ENCODE measurements at regions not wholly inside any gene's neighbourhood (a gene's known extent, or its start where the extent isn't known, plus 50 kb on each side); places are given as distances from the start of the nearest gene placed in this dataset.
A peak's percentile ranks its signal among the peaks of the same experiment; 100 is the strongest.

- Histone ChIP-seq H3K4me1 (replicated peaks) (peaks cover 7% of the 10 kb centered on the region), H3K27me3 (replicated peaks) (0 out of 2 replicates have a peak, but pooled peaks cover 7% of the 10 kb centered on the region), H3K27ac (no peak overlapping the region), H3K9me3 (replicated peaks) (no peaks in the 10 kb centered on the region), H3K36me3 (no peaks in the 10 kb centered on the region), H3K4me3 (no peak overlapping the region)
- DNase-seq (ENCODE audit: low read depth in 1 of 2, low spot score in 2 of 2) = peak; percentile 47 to 73
Observed at GRCh38 chr5:174317256-174317894, 271.9 kb downstream of the NSG2 start.

- no peaks in the 10 kb centered on the region for H3K9me3 ChIP-seq (replicated peaks)
- no peaks in the 10 kb centered on the region for H3K36me3 ChIP-seq
- H3K27ac ChIP-seq = no peak overlapping the region
- H3K4me1 ChIP-seq (replicated peaks) = peaks cover 7% of the 10 kb centered on the region
- no peak for DNase-seq (ENCODE audit: low read depth in 1 of 2, low spot score in 2 of 2)
- H3K27me3 ChIP-seq (replicated peaks) = 0 out of 2 replicates have a peak, but pooled peaks cover 7% of the 10 kb centered on the region
- no peak overlapping the region for H3K4me3 ChIP-seq
Observed at GRCh38 chr5:174318578-174318977, 273.1 kb downstream of the NSG2 start.

GRCh38 chr5:174319551-174319950 lies 274.0 kb downstream of the NSG2 start:
- Histone ChIP-seq H3K27me3 (replicated peaks) (0 out of 2 replicates have a peak, but pooled peaks cover 7% of the 10 kb centered on the region), H3K4me1 (replicated peaks) (peaks cover 2% of the 10 kb centered on the region), H3K4me3 (no peak overlapping the region), H3K36me3 (no peaks in the 10 kb centered on the region), H3K27ac (no peak overlapping the region), H3K9me3 (replicated peaks) (no peaks in the 10 kb centered on the region)
- no peak for DNase-seq (ENCODE audit: low read depth in 1 of 2, low spot score in 2 of 2)

GRCh38 chr5:174320051-174320450 lies 274.5 kb downstream of the NSG2 start:
- Histone ChIP-seq H3K9me3 (replicated peaks) (no peaks in the 10 kb centered on the region), H3K27me3 (replicated peaks) (peaks cover 7% of the 10 kb centered on the region; the same call in 1 of the 2 replicates), H3K36me3 (no peaks in the 10 kb centered on the region), H3K4me3 (no peak overlapping the region), H3K27ac (no peak overlapping the region), H3K4me1 (replicated peaks) (no peaks in the 10 kb centered on the region)
- no peak for DNase-seq (ENCODE audit: low read depth in 1 of 2, low spot score in 2 of 2)

- Histone ChIP-seq H3K27ac (no peak overlapping the region), H3K4me1 (replicated peaks) (no peaks in the 10 kb centered on the region), H3K4me3 (no peak overlapping the region), H3K36me3 (no peaks in the 10 kb centered on the region), H3K9me3 (replicated peaks) (no peaks in the 10 kb centered on the region), H3K27me3 (replicated peaks) (peaks cover 7% of the 10 kb centered on the region; the same call in 1 of the 2 replicates)
- DNase-seq (ENCODE audit: low read depth in 1 of 2, low spot score in 2 of 2) = no peak
Observed at GRCh38 chr5:174323878-174324281, 278.4 kb downstream of the NSG2 start.

- H3K4me3 ChIP-seq = no peak overlapping the region
- DNase-seq (ENCODE audit: low read depth in 1 of 2, low spot score in 2 of 2) = no peak
- no peak overlapping the region for H3K27ac ChIP-seq
- no peaks in the 10 kb centered on the region for H3K9me3 ChIP-seq (replicated peaks)
- H3K36me3 ChIP-seq = no peaks in the 10 kb centered on the region
- H3K27me3 ChIP-seq (replicated peaks) = peaks cover 5% of the 10 kb centered on the region; the same call in 1 of the 2 replicates
- no peaks in the 10 kb centered on the region for H3K4me1 ChIP-seq (replicated peaks)
Observed at GRCh38 chr5:174324680-174325079, 279.2 kb downstream of the NSG2 start.

- Histone ChIP-seq H3K9me3 (replicated peaks) (no peaks in the 10 kb centered on the region), H3K27ac (no peak overlapping the region), H3K4me3 (no peak overlapping the region), H3K4me1 (replicated peaks) (no peaks in the 10 kb centered on the region), H3K27me3 (replicated peaks) (peaks cover 5% of the 10 kb centered on the region; the same call in 1 of the 2 replicates), H3K36me3 (no peaks in the 10 kb centered on the region)
- DNase-seq (ENCODE audit: low read depth in 1 of 2, low spot score in 2 of 2) = no peak
Observed at GRCh38 chr5:174325431-174325830, 279.9 kb downstream of the NSG2 start.

GRCh38 chr5:174325961-174326360 lies 280.5 kb downstream of the NSG2 start:
- H3K9me3 ChIP-seq (replicated peaks) = no peaks in the 10 kb centered on the region
- H3K4me1 ChIP-seq (replicated peaks) = no peaks in the 10 kb centered on the region
- H3K27me3 ChIP-seq (replicated peaks) = peaks cover 5% of the 10 kb centered on the region; the same call in 1 of the 2 replicates
- H3K4me3 ChIP-seq = no peak overlapping the region
- no peaks in the 10 kb centered on the region for H3K36me3 ChIP-seq
- DNase-seq (ENCODE audit: low read depth in 1 of 2, low spot score in 2 of 2) = no peak
- H3K27ac ChIP-seq = no peak overlapping the region

GRCh38 chr5:174326372-174326771 lies 280.9 kb downstream of the NSG2 start:
- no peaks in the 10 kb centered on the region for H3K4me1 ChIP-seq (replicated peaks)
- no peak for DNase-seq (ENCODE audit: low read depth in 1 of 2, low spot score in 2 of 2)
- no peak overlapping the region for H3K4me3 ChIP-seq
- no peaks in the 10 kb centered on the region for H3K9me3 ChIP-seq (replicated peaks)
- H3K27me3 ChIP-seq (replicated peaks) = peaks cover 3% of the 10 kb centered on the region; the same call in 1 of the 2 replicates
- H3K27ac ChIP-seq = no peak overlapping the region
- H3K36me3 ChIP-seq = no peaks in the 10 kb centered on the region

- Histone ChIP-seq H3K9me3 (replicated peaks) (no peaks in the 10 kb centered on the region; the same call in 1 of the 2 replicates), H3K36me3 (no peaks in the 10 kb centered on the region), H3K4me3 (no peak overlapping the region), H3K4me1 (replicated peaks) (no peaks in the 10 kb centered on the region), H3K27me3 (replicated peaks) (no peaks in the 10 kb centered on the region; the same call in 1 of the 2 replicates), H3K27ac (no peak overlapping the region)
- peak; percentile 48 to 81 for DNase-seq (ENCODE audit: low read depth in 1 of 2, low spot score in 2 of 2)
Observed at GRCh38 chr5:174327317-174327864, 281.9 kb downstream of the NSG2 start.

GRCh38 chr5:174327896-174328295 lies 282.4 kb downstream of the NSG2 start:
- Histone ChIP-seq H3K4me3 (no peak overlapping the region), H3K4me1 (replicated peaks) (no peaks in the 10 kb centered on the region), H3K27ac (no peak overlapping the region), H3K36me3 (no peaks in the 10 kb centered on the region), H3K9me3 (replicated peaks) (no peaks in the 10 kb centered on the region; the same call in 1 of the 2 replicates), H3K27me3 (replicated peaks) (no peaks in the 10 kb centered on the region; the same call in 1 of the 2 replicates)
- DNase-seq (ENCODE audit: low read depth in 1 of 2, low spot score in 2 of 2) = no peak

GRCh38 chr5:174328631-174329299 lies 283.3 kb downstream of the NSG2 start:
- no peaks in the 10 kb centered on the region; the same call in 1 of the 2 replicates for H3K9me3 ChIP-seq (replicated peaks)
- H3K4me3 ChIP-seq = no peak overlapping the region
- H3K27me3 ChIP-seq (replicated peaks) = no peaks in the 10 kb centered on the region; the same call in 1 of the 2 replicates
- H3K36me3 ChIP-seq = no peaks in the 10 kb centered on the region
- H3K27ac ChIP-seq = no peak overlapping the region
- DNase-seq (ENCODE audit: low read depth in 1 of 2, low spot score in 2 of 2) = no peak
- H3K4me1 ChIP-seq (replicated peaks) = no peaks in the 10 kb centered on the region

- H3K4me3 ChIP-seq = no peak overlapping the region
- H3K27ac ChIP-seq = no peak overlapping the region
- H3K4me1 ChIP-seq (replicated peaks) = no peaks in the 10 kb centered on the region
- no peaks in the 10 kb centered on the region; the same call in 1 of the 2 replicates for H3K9me3 ChIP-seq (replicated peaks)
- no peak for DNase-seq (ENCODE audit: low read depth in 1 of 2, low spot score in 2 of 2)
- no peaks in the 10 kb centered on the region; the same call in 1 of the 2 replicates for H3K27me3 ChIP-seq (replicated peaks)
- H3K36me3 ChIP-seq = no peaks in the 10 kb centered on the region
Observed at GRCh38 chr5:174329738-174330137, 284.2 kb downstream of the NSG2 start.

All from SJSA1 (cell line).